HG02571 (cell line): ENCODE measurements at regions not wholly inside any gene's neighbourhood (a gene's known extent, or its start where the extent isn't known, plus 50 kb on each side); places are given as distances from the start of the nearest gene placed in this dataset.
"Not testable (repeated sequence)": the region's sequence is repeated elsewhere in the genome, so short reads cannot be mapped to it uniquely, and the experiment has no call there.

Experiments used
- ATAC-seq: cut with Tn5 transposase; IDR thresholded peaks from one replicate; pipeline ENCODE4 v1.9.1; 2021; ENCODE audit warnings: mild to moderate bottlenecking, moderate library complexity; ENCODE audit not compliant: unreplicated experiment

DNA sequence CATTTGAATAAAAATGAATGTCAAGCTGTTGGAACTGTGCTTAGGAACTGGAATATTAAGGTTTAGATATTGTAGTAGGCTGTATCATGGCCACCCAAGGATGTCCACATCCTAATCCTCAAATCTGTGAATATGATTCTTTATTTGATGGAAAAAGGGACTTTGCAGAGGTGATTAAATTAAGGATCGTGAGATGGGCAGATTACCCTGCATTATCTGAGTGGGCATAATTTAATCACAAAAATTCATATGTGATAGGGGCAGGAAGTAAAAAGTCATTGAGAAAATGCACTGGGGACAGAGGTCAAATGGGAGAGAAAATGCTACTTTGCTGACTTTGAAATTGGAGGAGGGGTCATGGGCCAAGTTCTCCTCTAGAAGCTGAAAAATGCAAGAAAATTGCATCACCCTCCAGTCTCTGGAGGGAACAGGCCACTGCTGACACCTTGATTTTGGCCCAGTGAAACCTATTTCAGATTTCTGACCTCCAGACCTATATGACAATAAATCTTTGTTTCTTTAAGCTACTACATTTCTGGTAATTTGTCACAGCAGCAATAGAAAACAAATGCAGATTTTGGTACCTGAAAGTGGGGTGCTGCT, 521.4 kb downstream of the PCDH7 start:
- ATAC-seq, result no peak

DNA sequence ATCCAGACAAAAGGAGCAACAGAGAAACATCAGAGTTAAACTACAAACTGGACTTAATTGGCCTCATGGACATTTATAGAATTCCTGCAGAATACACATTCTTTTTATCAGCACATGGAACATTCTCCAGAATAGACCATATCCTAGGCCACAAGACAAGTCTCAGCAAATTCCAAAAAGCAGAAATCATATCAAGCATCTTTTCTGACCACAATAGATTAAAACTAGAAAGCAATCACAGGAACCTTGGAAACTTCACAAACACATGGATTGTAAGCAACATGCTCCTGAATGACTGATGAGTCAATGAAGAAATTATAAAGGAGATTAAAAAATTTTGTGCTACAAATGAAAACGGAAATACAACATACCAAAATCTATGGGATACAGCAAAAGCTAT, 526.7 kb downstream of the PCDH7 start:
- no peak for ATAC-seq

DNA sequence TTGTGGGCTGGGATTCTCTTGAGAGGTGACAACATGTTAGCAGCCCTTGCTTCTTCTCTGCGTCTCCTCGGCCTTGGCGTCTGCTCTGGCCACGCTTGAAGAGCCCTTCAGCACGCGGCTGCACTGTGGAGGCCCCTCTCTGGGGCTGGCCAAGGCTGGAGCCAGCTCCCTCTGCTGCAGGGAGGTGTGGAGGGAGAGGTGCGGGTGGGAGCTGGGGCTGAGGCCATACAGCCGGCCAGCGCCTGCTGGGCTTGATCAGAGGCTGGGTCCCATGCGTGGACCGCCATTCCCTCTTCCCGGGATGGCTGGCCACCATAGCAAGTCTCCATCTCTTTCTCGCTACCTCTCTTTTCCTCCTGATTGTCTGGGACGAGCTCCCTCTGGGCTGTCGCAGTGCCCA, 539.0 kb downstream of the PCDH7 start:
- no peak for ATAC-seq

DNA sequence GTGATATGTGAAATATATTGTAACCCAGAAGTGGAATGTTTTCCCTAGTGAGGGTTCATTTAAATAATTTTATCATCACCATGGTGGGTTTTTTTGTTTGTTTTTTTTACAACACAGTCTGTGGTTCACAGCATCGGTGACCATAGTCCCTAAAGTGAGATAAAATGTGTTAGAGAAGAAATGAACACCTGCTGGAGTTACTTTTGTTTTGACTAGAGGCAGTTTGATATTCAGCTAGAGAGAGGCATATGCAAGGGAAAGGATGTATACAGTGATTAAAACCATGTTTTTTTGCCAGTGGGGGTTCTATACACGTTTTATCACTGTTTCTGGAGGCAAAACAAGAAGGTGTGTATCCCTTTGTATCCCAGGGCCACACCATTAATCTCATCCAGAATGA, 541.5 kb downstream of the PCDH7 start:
- no peak for ATAC-seq

DNA sequence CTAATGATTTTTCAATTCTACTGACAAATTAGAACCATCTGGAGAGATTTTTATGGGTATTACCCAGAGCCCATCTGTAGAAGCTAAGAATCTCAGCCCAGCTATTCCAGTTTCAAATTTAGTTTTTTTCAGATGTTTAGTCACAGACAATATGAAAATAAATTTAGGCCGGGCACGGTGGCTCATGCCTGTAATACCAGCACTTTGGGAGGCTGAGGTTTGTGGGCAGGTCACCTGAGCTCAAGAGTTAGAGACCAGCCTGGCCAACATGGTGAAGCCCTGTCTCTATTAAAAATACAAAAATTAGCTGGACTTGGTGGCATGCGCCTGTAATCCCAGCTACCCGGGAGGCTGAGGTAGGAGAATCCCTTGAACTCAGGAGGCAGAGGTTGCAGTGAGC, 545.9 kb downstream of the PCDH7 start:
- not testable (repeated sequence) for ATAC-seq

DNA sequence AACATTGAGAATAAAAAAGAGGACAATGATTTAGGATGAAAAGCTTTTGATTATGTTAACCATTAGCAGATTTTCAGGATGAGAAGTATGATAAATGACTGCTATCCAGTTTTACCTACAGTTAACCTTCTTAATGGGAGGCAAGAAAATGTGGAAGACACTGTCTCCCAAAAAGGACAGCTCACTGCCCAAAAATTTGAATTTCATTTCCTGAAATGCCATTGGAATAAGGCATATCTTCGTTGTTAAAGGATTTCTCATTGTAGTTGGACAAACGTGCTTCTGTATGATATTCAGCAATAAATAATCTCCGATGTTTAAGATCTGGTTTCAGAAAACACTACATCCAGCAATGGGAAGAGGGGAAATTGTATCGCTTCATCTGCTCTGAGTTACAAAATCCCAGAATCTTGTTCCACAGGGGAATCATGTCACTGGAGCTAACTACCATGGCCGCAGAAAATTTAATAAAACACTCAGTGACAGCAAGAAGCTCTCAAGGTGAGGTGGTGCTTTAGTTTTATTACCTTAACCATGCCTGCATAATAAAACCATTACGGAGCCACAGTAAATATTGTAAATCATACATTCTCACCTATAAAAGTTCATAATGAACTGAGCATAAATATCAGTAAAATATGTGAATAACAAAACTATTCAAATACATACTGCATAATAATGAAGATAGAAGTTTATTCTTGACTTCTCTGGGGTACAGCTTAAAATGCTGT, 552.3 kb downstream of the PCDH7 start:
- no peak for ATAC-seq

DNA sequence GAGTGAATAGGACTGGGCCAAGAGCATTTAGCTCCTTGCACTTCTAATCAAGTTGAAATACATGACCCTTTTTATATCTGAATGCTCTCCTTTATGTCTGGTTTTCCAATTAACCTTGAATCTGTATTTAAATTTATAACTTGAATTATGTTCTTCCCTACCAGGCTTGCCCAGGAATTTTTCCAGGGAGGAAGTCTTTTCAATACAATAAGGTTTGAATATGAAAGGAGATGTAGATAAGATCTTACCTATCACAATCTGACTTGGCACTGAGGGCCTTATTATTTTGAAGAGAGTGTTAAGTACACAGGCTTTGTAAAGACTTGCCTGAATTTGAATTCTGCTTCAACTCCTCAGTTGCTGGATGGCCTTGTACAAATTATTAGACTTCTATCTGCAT, 555.7 kb downstream of the PCDH7 start:
- ATAC-seq, result no peak

DNA sequence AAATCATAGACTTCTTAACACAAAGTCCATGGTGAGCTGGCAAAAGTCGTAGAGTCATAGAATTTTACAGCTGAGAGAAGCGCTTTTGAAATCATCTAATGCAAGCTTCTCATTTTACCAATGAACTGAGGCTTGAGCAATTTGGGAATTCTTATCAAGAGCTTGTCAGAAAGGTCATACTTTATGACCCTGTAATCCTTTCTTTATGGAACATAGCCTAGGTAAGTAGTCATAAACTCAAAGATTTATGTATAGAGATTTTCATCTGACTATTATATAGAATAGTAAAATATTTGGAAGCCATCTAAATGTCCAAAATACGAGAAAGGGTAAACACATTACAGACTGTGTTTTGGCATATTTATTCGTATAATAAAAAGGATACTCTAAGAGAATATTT, 563.5 kb downstream of the PCDH7 start:
- ATAC-seq, result no peak

DNA sequence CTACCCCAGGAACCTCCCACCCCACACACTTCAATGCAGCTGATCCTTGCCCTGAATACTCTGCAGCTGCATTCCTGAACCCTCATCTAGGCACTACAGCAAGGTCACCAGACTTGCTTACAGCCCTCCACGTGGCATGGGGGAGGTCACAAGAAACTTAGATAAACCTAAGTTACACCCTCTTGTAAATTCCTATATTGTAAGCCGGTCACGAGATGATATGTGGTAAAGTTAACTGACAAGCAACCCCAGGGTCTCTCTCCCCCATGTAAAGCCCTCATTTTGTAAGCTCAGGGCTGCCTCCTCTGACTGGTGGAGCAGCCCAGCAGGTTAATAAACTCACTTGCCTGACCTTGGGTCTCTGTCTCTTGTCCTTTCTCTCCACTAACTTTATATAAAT, 570.7 kb downstream of the PCDH7 start:
- ATAC-seq, result peak; percentile 4

DNA sequence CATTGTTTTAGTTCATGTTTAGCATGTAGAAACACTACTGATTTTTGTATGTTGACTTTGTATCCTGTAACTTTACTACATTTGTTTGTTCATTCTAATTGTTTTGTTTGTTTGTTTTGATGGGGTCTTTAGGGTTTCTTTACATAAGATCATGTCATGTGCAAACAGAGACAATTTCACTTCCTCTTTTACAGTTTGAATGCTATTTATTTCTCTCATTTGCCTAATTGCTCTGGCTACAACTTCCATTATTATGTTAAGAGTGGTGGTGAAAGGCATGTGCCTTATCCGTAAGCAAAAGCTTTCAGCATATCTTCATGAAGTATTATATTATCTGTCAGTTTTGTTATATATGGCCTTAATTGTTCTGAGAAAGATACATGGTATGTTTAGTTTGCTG, 571.1 kb downstream of the PCDH7 start:
- ATAC-seq, result peak; percentile 68

DNA sequence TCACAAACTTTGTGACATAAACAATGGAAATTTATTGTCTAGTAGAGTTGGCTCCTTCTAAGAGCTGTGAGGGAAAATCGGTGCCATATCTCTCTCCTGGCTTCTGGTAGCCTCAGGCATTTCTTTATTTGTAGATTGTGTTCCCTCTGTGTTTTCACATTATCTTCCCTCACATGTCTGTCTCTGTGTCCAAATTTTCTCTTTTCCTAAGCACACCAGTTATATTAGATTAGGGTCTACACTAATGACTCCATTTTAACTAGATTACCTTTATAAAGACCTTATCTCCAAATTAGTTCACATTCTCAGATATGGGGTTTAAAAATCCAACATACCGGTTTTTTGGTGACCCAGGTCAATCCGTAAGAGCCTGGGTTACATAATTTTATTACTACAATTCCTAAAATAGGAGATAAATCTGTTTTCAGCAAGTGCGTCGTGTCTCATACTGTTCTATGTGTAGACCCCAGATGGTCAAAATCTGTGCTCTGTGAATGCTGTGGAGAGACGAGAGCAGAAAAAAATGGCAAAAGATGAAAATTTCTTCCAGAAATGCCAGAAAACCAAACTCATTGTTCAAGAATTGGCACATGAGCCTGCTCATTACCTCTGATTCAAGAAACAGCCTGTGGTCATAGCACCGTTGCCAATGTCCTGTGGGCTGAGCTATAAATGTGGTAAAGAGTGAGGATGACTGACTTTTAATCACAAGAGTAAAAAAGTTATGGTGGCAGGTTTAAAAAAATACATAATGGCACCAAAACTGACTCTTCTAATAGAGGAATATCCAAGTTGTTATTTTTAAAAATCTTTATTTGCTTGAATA, 574.7 kb downstream of the PCDH7 start:
- ATAC-seq, result no peak

DNA sequence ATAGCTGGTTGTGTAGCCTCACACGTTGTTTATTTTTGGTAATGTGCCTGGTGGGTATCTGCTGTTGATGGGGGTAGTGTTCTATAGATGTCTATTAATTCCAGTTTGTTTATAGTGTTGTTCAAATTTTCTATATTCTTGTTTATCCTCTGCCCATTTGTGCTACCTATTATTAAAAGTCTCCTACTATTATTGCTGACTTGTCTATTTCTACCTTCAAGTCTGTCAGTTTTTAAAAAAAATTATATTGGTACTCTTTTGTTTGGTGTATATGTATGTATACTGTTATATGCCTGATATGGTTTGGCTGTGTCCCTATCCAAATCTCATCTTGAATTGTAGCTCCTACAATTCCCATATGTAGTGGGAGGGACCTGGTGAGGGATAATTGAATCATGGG, 578.6 kb downstream of the PCDH7 start:
- no peak for ATAC-seq

DNA sequence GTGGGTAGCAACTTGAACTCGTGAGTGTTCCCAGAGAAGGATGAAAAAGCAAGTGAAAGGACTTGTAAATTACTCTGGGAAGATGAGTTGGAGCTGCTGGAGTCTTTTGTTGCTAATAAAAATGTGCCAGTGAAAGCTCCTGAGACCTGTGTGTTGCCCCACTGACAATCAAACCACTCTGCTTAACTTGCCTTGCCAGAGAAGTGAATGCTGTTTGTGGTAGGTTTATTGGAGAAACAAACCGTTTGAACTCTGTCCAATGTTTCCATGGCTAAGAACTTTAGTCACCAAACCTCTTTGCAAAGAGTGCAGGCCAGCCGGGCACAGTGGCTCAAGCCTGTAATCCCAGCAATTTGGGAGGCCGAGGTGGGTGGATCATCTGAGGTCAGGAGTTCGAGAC, 586.9 kb downstream of the PCDH7 start:
- no peak for ATAC-seq

DNA sequence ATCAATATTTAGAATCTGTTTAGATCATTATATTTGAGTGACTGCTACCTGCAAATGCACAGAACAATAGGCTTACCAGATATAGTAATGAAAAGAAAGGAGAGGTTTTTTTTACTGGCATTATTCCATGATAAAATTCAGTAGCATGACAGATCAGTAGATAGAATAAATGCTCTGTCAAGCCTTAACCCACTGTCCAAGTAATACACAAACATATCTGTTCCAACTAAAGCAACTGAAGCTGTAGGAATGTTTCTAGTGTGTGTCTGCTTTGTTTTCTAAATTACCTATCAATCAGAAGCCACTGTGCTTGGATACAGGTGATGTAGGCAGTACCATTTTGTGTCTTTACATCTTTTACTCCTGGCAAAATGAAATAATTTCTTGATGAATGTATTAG, 604.6 kb downstream of the PCDH7 start:
- no peak for ATAC-seq

DNA sequence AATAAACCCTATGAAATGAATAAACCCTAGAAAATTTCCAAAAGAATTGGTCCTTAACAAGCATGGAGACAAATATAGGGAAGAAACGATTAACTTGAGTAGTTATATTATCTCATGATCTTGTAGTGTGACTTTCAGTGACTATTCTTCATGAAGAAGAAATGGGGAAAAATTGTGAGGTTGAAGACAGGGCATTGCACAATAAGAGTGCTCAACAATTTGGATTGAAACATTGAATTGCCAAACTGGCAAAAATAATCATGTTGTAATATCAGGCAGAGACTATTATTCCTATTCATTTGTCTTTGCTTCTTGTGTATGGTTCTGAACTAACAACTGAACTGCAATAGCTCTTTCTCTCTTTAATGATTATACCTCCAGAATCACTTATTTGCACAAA, 605.1 kb downstream of the PCDH7 start:
- no peak for ATAC-seq

DNA sequence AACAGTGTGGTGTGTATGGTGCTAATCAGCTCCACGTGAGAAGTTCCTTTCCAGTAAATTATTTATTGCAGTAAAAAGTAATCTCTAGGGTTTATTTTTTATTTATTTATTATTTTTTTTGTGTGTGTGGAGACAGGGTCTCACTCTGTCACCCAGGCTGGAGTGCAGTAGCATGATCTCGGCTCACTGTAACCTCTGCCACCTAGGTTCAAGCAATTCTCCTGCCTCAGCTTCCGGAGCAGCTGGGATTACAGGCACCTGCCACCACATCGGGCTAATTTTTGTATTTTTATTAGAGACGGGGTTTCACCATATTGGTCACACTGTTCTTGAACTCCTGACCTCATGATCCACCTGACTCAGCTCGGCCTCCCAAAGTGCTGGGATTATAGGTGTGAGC, 606.9 kb downstream of the PCDH7 start:
- ATAC-seq, result no peak

DNA sequence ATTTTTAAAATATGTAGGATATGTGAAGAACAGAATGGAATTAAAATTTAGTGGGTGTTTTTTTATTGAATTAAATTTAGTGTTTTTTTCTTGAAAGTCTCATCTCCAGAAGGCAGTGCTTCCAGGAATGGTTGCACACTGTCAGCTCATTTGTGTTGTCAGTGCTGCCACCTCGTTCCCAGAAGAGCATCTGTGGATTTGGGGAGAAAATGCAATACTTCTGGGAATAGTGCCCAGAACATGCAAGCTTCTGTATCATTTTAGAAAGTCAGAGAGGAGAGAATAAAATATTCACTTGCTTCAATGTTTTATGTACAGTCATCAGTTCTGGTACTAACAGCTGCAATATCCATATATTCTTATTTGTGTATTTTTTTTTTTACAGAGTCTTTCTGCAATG, 608.8 kb downstream of the PCDH7 start:
- no peak for ATAC-seq

DNA sequence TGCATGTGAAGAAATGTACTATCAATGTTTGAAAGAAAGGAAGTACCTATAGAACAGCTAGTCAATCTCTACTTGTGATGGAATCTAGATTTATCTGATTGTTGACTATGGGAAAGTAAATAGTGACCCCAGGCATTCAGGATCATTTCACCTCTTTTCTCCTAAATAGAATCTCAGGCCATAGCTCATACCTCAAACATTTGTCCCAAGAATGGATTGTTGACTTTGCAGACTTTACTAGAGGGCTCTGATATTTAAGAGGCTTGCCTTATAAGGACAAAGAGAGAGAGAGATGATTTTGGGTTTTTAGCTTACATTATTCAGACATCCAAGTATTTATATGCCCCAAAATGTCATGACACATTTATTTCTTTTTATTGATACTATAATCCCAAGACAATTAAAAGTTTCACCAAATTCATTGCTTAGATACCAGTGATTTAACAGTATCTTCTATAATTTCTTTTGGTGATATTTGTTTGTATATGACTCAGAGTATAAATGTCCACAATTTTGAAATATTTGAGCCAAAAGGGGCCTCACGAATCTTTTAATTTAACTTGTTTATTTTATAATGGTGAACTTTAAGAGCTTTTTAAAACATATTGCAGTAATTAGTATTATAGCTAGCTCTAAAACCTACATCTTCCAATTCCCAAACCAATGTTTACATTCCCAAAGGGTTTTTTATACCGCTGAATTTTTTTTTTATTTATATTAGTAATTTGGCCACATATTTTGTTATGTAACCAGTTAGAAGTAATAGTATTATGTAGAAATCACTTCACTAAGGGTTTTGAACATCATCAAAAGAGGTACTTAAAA, 614.1 kb downstream of the PCDH7 start:
- no peak for ATAC-seq

DNA sequence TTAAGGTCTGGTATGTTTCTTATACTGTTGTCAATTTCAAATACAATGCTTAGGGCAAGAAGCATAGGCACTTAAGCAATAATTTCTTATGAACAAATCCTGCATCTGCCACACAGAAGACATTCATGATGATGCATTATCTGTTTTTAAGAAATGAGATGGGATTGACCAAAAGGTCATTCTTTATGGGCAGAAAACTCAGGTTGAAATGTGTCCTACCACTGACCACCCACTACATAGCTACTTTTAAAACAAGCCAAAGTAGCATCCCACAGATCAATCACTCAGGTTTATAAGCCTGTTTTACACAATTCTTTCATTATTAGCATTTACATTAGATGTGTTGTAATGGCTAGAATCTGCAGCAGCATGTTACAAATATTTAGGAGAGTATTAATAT, 617.8 kb downstream of the PCDH7 start:
- ATAC-seq, result no peak

DNA sequence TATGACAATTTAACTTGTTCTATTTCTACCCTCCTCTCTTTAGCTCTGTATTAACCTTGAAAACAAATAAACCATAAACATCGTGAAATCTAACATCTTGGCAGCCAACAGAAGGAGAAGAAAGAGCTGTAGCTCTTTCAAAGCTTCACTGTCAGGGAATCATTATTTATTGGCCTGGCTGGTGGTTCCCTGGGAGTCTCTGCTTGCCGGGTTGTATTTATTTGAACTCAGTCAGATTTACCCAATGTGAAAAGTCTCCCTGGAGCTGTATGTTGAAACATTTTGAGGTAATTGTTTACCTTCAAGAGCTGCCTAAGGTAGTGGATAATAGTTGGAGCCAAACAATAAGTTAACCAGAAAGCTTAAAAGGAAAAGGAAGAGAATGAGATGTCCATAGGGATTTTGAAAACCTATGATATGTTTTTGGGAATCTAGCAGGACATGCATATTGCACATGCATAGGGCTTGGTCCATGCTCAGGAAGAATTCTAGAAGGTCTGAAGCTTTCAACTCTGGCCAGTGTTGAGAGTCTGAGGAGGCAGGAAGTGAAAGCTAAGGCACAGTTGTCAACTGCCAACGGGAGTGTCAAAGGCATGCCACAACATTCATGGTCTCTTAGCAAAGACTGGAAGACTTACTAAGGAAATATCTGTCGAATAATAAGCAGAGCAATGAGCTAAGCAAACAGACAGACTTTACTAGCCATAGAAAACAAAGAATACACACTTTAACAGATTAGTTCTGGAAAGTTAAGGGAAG, 621.6 kb downstream of the PCDH7 start:
- ATAC-seq, result no peak

DNA sequence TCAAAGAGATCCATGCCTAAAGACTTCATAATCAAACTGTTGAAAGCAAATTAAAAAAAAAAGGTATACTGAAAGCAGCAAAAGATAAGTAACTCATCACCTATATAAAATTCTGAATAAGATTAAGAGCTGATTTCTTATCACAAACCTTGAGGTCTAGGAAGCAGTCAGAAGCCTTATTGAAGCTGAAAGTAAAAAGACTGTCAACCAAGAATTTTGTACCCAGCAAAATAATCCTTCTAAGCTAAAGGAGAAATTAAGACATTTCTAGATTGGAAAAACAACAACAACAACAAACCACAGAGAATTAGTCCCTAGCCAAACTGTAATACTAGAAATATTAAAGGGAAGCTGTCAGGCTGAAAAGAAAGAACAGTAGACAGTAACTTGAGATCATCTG, 622.9 kb downstream of the PCDH7 start:
- ATAC-seq, result no peak
